ENCODE measurements at regions not wholly inside any gene's neighbourhood (a gene's known extent, or its start where the extent isn't known, plus 50 kb on each side); places are given as distances from the start of the nearest gene placed in this dataset.

DNA sequence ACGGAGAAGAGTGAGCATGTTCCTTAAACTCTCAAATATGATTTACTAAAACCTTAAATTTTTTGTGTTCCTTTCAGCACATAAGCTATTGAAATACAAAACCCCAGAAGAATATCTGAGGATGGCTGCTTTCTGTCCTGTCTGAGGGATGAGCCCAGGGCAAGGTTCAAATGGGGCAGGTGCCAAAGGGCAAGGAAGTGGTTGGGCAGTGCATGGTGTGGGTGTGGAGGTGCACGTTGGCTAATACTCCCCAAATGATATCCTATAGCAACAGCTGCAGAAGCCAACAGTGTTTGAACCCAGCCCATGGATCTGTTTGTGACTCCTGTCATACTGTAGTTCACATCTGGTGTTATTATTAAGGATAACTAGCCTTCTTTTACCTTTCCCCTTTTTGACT lies 183.0 kb downstream of the CDCA7 start:
- H2BK120ac ChIP-seq (replicated peaks; ENCODE audit: low read depth, low read length): no peak overlapping the region
- H3K4me1 ChIP-seq (replicated peaks in 1 of 4; ENCODE audit: control insufficient read depth in 3 of 4, insufficient read depth in 4 of 4, low read length in 3 of 4): no peaks in the 10 kb centered on the region
- H2AK5ac ChIP-seq (ENCODE audit: low read depth, low read length): no peak overlapping the region
- no peak overlapping the region for H4K5ac ChIP-seq (ENCODE audit: insufficient read length, low read depth, low read length)
- no peak overlapping the region for H3K4me2 ChIP-seq (ENCODE audit: insufficient read depth in 1 of 2, low read depth in 2 of 2, low read length in 2 of 2)
- H3K23me2 ChIP-seq (ENCODE audit: low read depth, low read length): no peaks in the 10 kb centered on the region; the same call in 1 of the 2 replicates
- H4K20me1 ChIP-seq (replicated peaks in 1 of 2; ENCODE audit: control insufficient read depth in 1 of 2, insufficient read depth in 2 of 2, low read length in 2 of 2): no peaks in the 10 kb centered on the region
- H2BK5ac ChIP-seq (ENCODE audit: low read depth, low read length): no peak overlapping the region
- no peak overlapping the region for H2BK12ac ChIP-seq (ENCODE audit: low read depth, low read length)
- ChIA-PET CTCF (ENCODE audit: partially characterized antibody) (no interaction called here), POLR2A (ENCODE audit: partially characterized antibody) (no interaction called here)
- FAIRE-seq (no peak), DNase-seq (ENCODE audit: low read depth in 1 of 2, low spot score in 2 of 2) (no peak)
- H2BK20ac ChIP-seq (ENCODE audit: low read length): no peak overlapping the region
- no peaks in the 10 kb centered on the region for H3K79me1 ChIP-seq (ENCODE audit: low read depth, low read length)
- H4K8ac ChIP-seq (ENCODE audit: extremely low read depth, insufficient read depth, low read length): no peak overlapping the region
- H3K9me3 ChIP-seq (ENCODE audit: insufficient read depth in 2 of 2, low read depth in 1 of 2, low read length in 1 of 2): peaks cover 2 to 4% of the 10 kb centered on the region in 2 experiments; a peak in 2 of 4 replicates
- H3K79me2 ChIP-seq (ENCODE audit: control insufficient read depth in 1 of 2, insufficient read depth in 2 of 2, low read length in 2 of 2): peaks cover 0 to 2% of the 10 kb centered on the region in 2 experiments; a peak in 1 of 4 replicates
- WGBS, 2 experiments (ENCODE audit: extremely low coverage in 1 of 2, insufficient coverage in 1 of 2, insufficient read length in 1 of 2, insufficient replicate concordance in 2 of 2, low coverage in 1 of 2, low lambda C conversion rate in 2 of 2, missing lambda C conversion rate in 1 of 2): 93% methylated on average over 2 of the region's 2 CpGs; no CpG with 5 or more reads in 1 of the 2 experiments
- H3K4me3 ChIP-seq (ENCODE audit: extremely low read depth in 1 of 4, insufficient read depth in 2 of 4, low read depth in 3 of 4, low read length in 4 of 4): no peak overlapping the region
- no peak overlapping the region for H3K23ac ChIP-seq (ENCODE audit: insufficient read length)
- no peak overlapping the region for H2BK15ac ChIP-seq (ENCODE audit: low read length)
- no peak overlapping the region for H3K18ac ChIP-seq (ENCODE audit: extremely low read depth, low read length)
- H3K36me3 ChIP-seq (ENCODE audit: control insufficient read depth in 2 of 4, insufficient read depth in 4 of 4, low read length in 3 of 4): no peaks in the 10 kb centered on the region; a peak in 1 of 8 replicates
- no peaks in the 10 kb centered on the region for H3K27me3 ChIP-seq (replicated peaks in 1 of 4; ENCODE audit: control insufficient read depth in 3 of 4, extremely low read depth in 1 of 4, insufficient read depth in 3 of 4, low read length in 3 of 4)
- no peak overlapping the region for H3K9ac ChIP-seq (replicated peaks in 1 of 4; ENCODE audit: extremely low read depth in 1 of 4, low read depth in 3 of 4, low read length in 3 of 4)
- H3K27ac ChIP-seq (ENCODE audit: low read depth, low read length): no peak overlapping the region
- H3K14ac ChIP-seq (ENCODE audit: insufficient read length): no peak overlapping the region
- no peak overlapping the region for H2AFZ ChIP-seq (ENCODE audit: low read length)
- H3K4ac ChIP-seq (replicated peaks; ENCODE audit: insufficient read length, low read depth, low read length): no peak overlapping the region
- no peak overlapping the region for H4K91ac ChIP-seq (replicated peaks; ENCODE audit: insufficient read length, low read length)
- H3K56ac ChIP-seq (replicated peaks; ENCODE audit: insufficient read length, low read depth, low read length): no peak overlapping the region
- no peak for TF ChIP-seq CTBP2 (IDR thresholded peaks at IDR 0.05; ENCODE audit: borderline replicate concordance, insufficient read depth, insufficient read length, low read length)
- no peak for TF ChIP-seq SIX5 (IDR thresholded peaks at IDR 0.05; ENCODE audit: low read depth, low read length)
- no peak for TF ChIP-seq TBP (IDR thresholded peaks at IDR 0.05; ENCODE audit: low read depth, low read length)
- TF ChIP-seq SIN3A (conservative IDR thresholded peaks at IDR 0.05 in 1 of 2, IDR thresholded peaks at IDR 0.05 in 1 of 2; ENCODE audit: low read depth in 1 of 2, low read length in 2 of 2): no peak
- TF ChIP-seq MAFK (IDR thresholded peaks at IDR 0.05; ENCODE audit: low read depth, low read length): no peak
- no peak for TF ChIP-seq KDM4A (IDR thresholded peaks at IDR 0.05; ENCODE audit: low read depth, low read length, severe bottlenecking)
- TF ChIP-seq EGR1 (IDR thresholded peaks at IDR 0.05; ENCODE audit: borderline replicate concordance, low read depth, low read length): no peak
- TF ChIP-seq KDM5A (IDR thresholded peaks at IDR 0.05; ENCODE audit: low read length): no peak
- TF ChIP-seq GABPA (IDR thresholded peaks at IDR 0.05; ENCODE audit: borderline replicate concordance, insufficient read depth, low read length): no peak
- TF ChIP-seq SP4 (IDR thresholded peaks at IDR 0.05; ENCODE audit: low read length): no peak
- TF ChIP-seq TAF1 (IDR thresholded peaks at IDR 0.05; ENCODE audit: low read depth, low read length): no peak
- TF ChIP-seq NANOG (IDR thresholded peaks at IDR 0.05; ENCODE audit: insufficient read depth, low read depth, low read length, poor library complexity, severe bottlenecking): no peak
- TF ChIP-seq, protein P1, sequence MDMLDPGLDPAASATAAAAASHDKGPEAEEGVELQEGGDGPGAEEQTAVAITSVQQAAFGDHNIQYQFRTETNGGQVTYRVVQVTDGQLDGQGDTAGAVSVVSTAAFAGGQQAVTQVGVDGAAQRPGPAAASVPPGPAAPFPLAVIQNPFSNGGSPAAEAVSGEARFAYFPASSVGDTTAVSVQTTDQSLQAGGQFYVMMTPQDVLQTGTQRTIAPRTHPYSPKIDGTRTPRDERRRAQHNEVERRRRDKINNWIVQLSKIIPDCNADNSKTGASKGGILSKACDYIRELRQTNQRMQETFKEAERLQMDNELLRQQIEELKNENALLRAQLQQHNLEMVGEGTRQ (IDR thresholded peaks at IDR 0.05; ENCODE audit: low read length): no peak
- no peak for TF ChIP-seq FOSL1 (IDR thresholded peaks at IDR 0.05; ENCODE audit: insufficient read depth, low read depth, low read length)
